ENCODE measurements at regions not wholly inside any gene's neighbourhood (a gene's known extent, or its start where the extent isn't known, plus 50 kb on each side); places are given as distances from the start of the nearest gene placed in this dataset.
A peak's percentile ranks its signal among the peaks of the same experiment; 100 is the strongest.

DNA sequence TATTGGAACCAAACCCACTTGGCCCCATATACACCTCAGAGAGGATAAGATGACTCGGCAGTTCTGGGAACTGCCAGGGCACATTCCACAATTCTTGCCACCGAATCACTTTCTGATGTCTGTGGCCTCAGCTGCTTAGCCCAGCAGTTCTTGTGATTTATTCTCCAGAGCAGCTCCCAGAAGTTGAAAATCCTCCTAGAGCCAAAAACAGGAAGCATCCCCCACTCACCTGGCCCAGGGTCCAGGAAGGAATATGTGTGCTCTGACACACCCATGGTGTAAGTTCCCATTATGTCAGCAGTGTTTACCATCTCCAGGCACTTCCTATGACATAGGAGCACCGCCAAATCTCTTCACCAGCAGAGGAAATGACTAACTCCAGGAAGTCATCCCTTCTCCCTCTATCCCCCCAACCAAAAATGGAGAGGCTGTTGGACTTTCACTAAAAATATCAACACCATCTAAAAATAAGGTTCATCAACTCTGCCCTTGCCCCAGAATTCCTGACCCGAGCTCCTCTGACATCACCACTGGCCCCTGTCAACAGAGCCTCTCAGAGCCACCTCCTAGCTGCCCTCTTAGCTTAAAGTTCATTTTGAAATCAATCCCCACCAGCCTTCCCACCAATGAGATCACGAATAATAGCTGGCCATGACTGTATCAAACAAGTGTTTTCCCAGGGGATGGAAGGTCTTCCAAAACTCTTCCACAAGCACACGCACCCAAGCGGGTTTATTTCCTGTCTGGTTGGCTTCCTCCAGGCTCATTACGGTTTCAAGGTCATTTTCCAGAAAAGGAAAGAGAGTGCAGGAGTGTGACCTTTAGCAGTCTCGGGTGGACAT is 223.1 kb upstream of the PARD3B start:
- no peak for DNase-seq (ENCODE audit: low spot score)

DNA sequence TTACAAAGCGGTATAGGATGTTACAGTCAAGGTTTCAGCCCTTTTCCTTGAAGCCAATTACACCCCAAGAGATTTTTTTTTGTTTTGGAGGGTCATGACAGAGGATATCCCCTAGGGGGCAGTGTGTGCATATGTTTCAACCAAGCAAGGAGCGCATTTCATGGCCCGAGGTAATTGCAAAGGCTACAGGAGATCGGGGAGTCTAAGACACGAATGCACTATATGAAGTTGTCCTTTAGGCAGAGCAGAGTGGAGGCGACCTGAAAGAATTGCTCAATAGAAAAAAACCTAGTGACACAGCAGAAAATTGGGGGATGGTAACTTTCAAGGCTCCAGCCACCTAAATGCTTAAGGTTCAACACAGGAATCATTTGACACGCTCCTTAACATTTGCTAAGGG is 219.8 kb upstream of the PARD3B start:
- peak; percentile 85 for DNase-seq (ENCODE audit: low spot score)

DNA sequence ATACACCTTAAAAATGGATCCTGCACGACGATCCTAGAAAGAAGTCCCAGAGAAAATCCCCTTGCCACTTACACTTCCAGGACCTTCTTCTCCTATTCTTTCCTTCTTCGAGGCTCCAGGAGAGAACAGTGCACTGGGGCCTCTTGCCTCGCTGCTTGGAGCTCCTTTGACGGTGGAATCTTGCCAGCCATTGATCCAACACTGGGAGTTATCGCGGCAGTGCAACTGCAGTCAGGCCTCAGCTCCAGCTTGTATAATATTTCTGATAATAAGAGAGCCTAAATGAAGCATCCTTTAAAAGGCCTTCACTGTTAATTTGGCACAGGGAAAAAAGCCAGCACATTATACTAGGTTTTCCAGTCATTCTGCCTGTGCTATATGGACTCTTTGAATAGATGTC is 216.9 kb upstream of the PARD3B start:
- no peak for DNase-seq (ENCODE audit: low spot score)

DNA sequence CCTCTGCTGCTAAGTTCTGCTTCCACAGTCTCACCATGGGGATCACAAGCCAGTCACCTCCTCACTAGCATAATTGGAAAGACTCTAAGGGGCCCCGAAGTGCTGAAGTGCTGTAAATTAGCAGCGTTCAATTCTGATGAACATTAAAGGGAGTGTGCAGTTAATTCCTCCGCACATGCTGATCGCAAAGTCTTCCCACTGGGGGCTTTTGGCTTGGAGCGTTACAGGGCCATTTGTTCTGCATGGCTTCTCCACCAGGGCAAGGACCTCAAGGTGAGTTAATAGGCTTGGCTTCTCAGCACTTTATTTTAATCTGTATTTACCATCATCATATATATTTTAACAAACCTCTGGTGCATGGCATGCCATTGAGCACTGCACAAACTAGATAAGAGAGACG is 216.3 kb upstream of the PARD3B start:
- no peak for DNase-seq (ENCODE audit: low spot score)

DNA sequence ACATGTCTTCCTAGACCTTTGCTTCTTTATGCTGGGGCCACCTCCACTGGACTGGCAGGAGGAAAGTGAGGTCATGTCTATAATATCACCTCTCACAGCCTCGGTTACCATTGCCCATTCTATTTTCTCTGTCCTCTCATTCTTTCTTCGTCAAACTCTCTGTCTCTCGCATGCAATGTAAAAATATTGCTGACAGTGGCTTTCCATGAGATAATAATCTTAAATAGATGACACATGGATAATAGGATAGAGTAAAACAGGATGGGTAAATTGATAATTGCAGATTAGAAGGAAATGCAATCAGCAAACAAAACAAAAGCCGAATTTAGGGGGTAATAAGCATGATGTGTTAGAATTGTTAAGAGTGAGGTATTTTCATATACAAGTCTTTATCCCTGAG is 215.7 kb upstream of the PARD3B start:
- DNase-seq (ENCODE audit: low spot score), result no peak

DNA sequence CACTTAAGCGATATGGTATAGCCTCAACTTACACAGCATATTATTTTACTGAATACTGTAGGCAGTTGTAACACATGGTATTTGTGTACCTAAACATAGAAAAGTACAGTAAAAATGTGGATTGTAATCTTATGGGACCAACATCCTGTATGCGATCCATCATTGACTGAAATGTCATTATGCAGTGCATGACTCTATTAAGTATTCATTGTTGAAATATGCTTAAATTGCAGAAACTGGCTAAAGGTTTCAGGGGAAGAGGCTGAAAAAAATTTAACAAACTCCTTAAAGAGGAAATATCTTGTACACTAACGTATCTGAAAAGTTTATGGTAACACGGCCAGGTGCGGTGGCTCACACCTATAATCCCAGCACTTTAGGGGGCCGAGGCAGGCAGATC is 214.1 kb upstream of the PARD3B start:
- DNase-seq (ENCODE audit: low spot score), result no peak

DNA sequence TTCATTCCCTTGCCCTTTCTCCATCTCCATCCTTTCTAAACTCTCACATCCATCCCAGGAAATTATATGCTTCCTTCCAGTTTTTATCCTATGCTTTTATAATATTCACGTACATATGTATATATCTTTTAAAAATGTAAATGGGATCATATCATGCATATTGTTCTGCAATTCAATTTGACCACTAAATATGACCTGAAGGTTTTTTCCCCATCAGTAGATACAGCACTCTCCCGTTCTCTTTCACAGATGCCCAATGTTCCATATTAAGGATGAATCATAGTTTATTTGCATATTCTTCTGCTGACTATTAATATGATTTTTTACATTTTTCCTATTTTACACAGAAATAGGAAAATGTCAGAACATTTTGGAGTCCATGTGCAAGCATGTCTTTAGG is 213.3 kb upstream of the PARD3B start:
- DNase-seq (ENCODE audit: low spot score), result no peak

DNA sequence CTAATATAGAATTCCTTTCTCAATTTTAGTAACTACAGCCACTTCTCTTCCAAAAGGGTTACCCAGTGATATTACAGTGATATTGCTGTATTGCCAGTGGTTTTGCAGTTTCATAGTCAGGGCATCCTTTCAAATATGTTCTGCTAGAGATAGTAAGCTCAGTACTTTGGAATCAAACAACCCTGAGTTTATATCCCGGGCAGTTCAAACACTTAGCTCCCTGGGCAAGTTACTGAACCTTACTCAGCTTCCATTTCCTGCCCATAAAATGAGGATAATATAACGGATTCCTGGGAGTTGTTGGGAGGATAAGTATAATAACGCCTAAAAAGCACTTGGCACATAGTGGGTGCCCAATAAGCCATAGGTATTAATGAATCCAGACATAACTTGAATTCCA is 212.6 kb upstream of the PARD3B start:
- DNase-seq (ENCODE audit: low spot score), result no peak

DNA sequence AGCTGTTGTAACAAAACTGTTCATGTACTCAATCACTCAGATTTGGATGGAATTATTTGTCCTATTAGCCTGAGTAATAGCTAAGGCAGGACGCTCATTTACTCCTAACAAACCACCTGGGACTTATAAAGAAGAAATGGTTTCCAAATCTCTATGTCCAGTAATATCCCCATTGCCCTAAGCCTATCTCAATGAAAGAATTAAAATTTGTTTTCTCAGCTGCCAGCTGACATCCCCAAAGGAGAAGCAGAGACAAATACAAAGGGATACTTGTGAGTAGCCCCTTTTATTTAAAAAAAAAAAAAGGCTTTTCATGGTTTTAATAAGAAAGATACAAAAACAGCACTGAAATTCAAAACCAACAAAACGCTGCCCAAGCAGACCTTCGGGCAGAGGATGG is 211.4 kb upstream of the PARD3B start:
- no peak for DNase-seq (ENCODE audit: low spot score)

DNA sequence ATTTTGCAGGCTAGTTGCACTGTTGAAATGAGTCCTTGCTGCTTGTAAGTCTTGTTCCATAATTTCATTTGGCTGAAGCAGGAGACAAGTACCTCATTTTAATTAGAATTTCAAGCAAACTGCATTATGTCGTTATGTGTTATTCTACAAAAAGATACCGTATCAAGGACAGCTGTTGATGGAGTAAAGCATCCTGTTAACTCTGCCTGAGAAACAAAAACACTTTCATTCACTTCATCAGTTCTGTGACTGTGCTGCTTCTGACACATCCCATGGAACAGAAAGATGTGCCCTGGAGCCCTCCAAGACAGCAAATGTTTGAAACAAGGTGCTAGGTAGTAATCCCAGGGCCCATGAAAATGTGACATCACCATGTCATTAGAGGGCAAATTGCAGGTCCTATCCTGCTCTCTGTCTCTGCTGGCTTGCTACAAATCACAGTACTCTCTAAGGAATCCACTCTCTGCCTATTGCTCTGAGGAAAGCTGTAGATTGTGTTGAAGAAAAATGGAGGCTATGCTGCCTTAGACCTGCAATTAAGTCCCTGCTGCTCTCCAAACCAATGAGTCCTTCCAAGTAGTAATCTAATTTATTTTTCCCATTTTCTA is 209.7 kb upstream of the PARD3B start:
- DNase-seq (ENCODE audit: low spot score), result peak; percentile 45

DNA sequence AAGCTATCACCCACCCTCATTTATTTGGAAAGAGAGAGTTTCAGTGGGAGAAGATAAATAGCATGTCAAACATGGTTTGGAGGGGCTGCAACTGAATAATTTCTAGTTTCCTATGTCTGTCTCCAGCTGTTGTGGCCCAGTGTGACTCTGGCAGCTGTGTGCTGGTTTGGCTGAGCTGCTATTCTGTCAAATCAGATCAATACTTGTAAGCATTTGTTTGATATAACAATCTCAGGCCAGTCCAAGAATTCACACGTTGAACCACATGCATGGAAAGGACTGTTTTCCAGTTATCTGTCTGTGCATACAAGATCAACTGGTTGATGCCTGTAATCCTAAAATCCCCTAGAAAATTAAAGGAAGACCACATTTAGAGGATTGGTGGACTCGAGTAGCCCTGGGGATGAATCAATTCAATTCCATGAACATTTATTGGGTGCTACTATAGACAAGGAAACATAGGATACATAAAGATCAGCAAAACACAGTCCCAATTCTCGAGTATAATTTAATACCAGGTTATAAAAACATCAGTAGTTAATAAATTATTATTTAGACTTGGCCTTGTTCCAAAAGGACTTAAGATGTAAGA is 209.0 kb upstream of the PARD3B start:
- no peak for DNase-seq (ENCODE audit: low spot score)

DNA sequence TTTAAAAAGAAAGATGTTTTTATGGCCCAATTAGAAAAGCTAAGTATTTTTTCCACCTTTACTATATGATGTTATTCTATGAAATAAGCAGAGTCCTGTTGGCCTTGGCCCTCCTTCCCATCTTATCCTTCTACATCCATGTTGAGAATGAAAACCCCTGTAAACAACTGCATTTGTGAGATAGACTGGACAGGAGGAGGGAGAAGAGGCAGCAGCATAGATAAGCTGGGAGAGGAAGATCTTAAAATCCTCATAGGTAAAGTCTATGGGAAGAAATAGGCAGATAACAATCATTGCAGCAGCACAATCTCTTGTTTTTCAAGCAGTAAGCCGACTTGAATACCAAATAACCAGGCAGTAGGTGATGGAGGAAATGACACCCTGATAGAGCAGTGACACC is 207.6 kb upstream of the PARD3B start:
- DNase-seq (ENCODE audit: low spot score), result no peak

DNA sequence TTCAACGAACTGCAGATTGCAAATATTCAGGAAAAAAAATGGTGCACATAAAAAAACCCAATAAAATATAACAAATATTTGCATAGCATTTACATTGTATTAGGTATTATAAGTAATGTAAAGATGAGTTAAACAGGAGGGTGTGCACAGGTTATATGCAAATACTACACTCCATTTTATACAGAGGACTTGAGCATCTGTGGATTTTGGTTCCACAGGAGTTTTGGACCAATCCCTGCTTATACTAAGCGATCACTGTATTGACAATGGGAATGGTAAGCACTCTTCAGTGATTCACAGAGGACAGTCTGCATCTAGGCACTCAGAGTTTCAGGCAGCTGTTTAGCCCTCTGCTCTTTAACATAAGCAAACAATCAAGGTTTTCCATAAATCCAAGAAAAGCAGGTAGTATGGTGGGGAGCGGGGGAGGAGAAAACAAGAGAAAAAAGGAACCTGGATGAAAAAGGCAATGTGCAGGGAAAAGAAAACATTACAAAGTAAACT is 206.0 kb upstream of the PARD3B start:
- no peak for DNase-seq (ENCODE audit: low spot score)

DNA sequence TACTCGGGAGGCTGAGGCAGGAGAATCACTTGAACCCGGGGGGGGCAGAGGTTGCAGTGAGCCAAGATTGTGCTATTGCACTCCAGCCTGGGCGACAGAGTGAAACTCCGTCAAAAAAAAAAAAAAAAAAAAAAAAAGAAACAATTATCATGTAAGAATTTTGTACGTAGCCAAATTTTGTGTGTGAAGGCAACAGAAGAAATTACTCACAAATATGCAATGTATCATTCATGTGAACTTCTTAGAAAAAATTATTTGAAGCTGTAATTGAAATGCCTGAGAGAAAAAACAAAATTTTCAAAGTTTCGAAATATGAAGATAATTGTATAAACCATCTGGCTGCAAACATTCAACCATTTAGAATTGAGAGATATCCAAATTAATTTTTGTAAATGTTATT is 204.8 kb upstream of the PARD3B start:
- no peak for DNase-seq (ENCODE audit: low spot score)

DNA sequence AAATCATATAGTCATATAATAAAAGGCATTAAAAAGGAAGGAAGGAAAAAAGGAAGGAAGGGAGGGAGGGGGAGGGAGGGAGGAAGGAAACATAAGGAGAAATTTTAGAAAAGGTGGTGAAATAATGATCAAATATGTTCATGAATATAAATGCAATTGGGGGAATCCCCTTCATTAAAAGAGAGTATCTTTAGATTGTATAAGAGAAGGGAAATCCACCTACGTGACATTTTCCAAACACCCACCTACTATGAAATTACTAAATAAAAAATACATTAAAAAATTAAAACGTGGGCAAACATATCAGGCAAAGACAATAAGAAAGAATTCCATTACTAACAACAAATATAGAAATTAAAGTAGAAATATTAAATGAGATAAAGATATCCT is 203.4 kb upstream of the PARD3B start:
- no peak for DNase-seq (ENCODE audit: low spot score)

DNA sequence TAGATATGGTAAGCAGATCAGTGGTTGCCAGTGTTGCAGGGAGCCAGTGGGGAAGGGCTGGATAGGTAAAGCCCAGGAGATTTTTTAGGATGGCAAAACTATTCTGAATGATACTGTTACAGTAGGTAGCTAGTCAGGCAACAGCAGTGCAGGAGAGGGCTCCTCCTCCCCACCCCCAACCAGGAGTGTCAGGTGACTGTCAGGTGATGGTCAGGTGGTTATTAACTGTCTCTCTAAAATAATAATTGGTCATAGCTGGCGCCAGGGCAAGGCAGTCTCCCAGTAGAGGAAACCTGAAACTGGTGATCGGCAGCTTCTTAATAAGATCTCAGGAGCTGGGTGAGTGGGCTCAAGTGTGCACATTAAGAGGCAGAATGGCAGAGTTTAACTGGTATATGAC is 201.6 kb upstream of the PARD3B start:
- no peak for DNase-seq (ENCODE audit: low spot score)

DNA sequence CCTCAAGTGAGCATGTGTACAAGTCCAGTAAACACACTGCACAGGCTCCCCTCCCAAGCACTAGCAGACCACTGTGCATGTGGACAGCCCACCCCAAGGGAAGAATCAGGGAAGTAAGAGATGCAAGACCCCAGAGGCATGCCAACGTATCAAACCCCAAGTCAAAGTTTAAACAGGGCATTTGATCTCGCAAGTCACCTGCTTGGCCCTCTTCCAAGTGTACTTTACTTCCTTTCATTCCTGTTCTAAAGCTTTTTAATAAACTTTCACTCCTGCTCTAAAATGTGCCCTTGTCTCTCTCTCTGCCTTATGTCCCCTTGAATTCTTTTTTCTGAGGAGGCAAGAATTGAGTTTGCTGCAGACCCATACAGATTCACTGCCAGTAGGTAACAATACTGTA is 201.2 kb upstream of the PARD3B start:
- DNase-seq (ENCODE audit: low spot score), result no peak

DNA sequence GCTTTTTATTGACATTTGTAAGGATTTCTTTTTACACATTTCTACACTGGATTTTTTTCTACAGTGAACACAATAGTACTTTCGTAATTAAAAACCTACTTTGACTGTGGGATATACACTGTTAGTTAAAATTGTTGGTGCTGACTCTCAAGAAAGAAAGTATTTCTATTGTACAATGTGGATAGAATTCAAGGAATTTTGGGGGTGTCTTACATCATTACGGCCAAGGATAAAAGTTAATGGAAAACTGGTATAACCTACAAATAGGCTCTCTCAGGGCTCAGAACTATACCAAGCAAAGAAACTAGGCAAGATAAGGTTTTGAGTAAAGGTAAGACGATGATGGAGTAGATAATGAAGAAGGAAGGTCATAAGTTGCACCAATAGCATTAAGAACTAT is 198.4 kb upstream of the PARD3B start:
- no peak for DNase-seq (ENCODE audit: low spot score)

DNA sequence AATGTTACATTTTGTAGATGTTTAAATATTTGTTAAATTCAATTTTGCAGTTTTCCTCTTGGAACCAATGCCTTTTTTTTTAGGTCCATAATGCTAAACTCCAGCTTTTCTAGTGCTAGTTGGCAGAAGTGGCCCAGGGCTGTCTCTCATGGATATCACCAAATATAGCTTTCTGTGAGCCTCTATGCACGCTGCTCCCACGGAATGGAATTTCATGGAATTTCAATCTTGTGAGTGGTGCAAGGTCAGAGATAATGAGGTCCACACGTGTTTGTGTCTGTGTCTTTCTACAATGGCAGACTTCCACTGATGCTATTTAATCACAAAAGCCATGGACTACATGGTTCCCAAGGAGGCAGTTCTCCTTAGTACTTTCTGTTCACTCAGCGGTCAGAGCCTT is 191.5 kb upstream of the PARD3B start:
- no peak for DNase-seq (ENCODE audit: low spot score)

DNA sequence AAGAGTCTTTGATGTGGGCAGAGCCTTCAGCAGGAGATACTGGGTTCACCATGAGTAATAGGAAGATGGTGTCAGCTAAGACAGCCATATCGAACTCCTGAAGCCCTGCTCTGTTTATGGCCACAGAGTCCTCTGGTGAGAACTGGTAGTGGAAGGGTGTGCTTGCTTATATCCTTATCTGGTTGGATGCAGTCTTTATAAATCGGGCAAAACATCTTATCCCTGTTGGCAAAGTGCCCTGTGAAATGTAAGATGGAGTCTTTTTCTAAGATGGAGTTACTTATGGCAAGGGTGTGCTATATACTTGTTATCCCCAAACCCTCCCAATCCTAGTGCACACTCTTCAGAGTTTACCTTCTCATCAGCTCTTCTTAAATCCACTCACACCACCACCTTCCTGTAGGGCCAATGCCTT is 190.8 kb upstream of the PARD3B start:
- no peak for DNase-seq (ENCODE audit: low spot score)

DNA sequence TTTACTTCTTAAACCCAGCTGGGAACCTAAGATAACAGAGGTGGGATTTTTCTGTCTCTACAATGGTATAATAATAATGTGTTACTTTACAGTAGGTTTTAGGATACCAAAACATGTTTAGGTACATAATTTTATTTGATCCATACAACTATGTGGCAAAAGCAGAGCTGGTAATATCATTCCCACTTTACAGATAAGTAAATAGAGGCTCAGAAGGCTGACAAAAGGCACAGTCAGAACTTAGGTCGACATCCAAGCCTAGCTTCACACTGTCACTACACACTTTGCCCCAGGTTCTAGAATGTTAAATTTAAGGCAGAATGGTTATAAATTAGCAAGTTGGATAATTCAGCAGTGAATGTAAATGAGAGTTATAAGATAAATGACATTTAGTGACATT is 189.6 kb upstream of the PARD3B start:
- DNase-seq (ENCODE audit: low spot score), result no peak

DNA sequence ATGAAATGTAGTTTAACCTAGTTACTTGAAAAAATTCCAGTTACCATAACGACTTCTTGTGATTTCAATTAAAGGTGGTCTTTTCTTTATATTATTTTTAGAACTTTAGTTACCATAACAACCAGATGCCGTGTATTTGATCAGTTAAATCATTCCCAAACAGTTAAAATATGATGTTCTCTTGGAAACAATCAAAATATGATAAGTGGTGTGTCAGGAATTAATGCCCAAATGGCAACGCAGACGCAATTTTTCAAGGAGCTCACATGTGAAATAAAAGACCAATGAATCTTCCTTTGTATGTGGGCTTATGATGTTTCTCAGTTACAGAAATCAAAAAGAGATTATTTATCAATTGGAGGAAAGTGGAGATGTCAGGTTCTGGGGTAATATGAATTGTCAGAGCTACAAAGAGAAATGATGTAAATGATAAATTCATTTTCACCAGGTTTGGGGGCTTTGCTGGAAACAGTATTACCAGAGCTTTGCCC is 189.1 kb upstream of the PARD3B start:
- no peak for DNase-seq (ENCODE audit: low spot score)

DNA sequence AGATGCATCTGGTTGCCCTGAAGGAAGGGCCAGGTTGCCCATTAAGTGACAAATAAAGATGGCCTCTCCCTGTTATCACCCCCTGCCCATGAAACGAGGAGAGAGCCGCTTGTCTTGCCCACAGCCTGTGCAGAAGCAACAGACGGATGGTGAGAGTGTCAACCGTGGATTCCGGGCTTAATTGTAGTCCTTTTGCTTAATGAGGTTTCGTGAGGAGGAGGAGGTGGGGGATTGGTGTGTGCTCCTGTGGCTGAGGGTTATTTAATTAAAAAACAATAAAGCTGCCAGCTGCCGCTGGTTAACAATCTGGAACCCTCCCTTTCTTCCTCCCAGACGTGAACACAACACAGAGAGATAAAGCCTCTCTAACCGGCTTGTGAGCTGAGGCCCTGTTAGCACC is 188.0 kb upstream of the PARD3B start:
- DNase-seq (ENCODE audit: low spot score), result peak; percentile 81

Data from SK-N-DZ (cell line).